GM12872 (cell line): ENCODE measurements at regions not wholly inside any gene's neighbourhood (a gene's known extent, or its start where the extent isn't known, plus 50 kb on each side); places are given as distances from the start of the nearest gene placed in this dataset.

Experiments
- CTCF ChIP-seq: IDR thresholded peaks from 3 replicates; pipeline ENCODE4 v1.5.1; 2011; ENCODE audit warnings: low read depth, mild to moderate bottlenecking, low read length, moderate library complexity; ENCODE audit not compliant: insufficient read depth

DNA sequence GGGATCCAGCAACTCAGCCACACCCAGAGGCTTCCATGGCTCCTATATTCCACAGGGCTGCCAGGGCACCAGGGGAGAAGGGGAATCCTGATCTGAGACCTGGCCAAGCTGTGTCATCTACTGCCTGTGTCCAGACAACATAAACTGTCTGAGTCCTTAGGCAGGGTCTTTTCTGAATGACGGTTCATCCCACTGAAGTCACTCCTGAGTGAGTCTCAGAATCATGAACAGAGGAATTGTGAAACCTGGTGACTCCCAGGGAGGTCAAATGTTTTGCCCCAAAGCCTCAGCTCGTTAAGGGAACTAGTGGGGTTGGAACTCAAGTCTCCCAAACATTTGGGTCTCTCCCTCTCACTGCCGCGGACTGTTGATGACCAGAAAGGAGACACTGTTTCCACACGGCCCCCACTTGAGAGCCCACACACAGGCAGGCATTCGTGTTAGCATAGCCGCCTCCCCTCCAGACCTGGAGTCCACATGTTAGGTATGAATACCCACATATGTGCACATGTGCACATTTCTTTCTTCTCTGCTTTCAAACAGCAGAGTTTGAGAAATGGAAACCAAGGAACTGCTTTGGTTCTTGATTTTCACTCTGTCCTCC lies 87.2 kb upstream of the KCNK12 start:
- TF ChIP-seq CTCF, result no peak

GRCh38 chr2:47656715-47657600 lies 86.2 kb upstream of the KCNK12 start:
- TF ChIP-seq CTCF, result no peak

DNA sequence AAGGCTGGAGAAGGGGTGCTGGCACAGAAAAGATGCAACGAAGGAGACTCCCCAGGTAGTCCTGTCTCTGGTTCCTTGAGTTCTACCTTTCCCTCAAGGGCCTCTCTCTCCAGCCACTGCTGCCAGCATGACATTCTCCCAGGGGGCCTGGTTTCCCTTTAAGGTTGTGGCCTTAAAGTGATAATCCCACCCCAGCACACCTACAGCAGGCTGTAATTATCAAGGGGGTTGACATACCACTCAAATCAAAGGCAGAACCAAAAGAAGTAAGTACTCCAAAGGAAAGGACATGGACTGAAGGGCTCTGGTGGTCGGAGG lies 84.7 kb upstream of the KCNK12 start:
- TF ChIP-seq CTCF, result no peak

GRCh38 chr2:47654790-47655562 lies 84.2 kb upstream of the KCNK12 start:
- no peak for TF ChIP-seq CTCF

DNA sequence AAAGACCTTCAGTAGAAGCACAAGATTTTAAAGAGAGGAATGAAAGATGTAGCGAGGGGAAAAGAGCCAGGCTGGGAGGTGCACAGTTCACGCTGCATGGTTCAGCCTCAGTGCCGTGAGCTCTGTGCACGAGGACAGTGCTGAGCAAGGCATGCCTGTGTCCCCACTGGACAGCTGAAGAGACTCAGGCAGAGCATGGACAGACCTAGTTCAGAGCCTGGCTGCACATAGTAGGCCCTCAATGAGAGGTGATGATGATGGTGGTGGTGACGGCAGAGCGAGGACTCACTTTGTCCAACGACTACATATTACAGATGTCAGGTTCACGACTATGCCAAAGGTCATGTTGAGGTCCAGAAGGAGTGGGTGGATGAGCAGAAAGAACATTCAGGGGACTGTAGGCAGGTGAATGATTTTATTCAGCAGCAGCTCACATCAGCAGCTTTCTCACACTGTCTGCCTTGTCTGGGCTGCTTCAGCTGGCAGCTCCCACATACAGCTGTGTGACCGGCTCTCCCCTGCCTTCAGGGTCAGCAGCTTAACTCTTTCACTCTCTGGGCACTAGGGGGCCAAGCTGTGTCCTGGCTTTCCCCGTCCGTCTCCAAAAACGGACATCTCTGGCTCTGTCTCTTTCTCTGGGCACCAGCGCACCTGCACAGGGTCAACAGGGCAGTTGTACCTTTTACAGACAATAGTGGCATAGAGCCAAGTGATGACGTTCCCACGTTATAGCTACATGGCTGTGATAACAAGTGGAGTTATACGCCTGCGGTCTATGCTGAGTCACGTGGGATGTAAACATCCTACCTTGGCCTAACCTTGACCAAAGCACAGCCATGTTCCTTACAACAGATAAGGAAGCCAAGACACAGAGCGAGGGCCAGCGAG lies 83.4 kb upstream of the KCNK12 start:
- peak; percentile 61; the same call in 2 of the 3 replicates for TF ChIP-seq CTCF

GRCh38 chr2:47653036-47653435 lies 82.3 kb upstream of the KCNK12 start:
- TF ChIP-seq CTCF, result no peak
